Eye (tissue), 1 donor: ENCODE measurements at regions not wholly inside any gene's neighbourhood (a gene's known extent, or its start where the extent isn't known, plus 50 kb on each side); places are given as distances from the start of the nearest gene placed in this dataset.

Experiments
- DNase-seq: peaks from one replicate; pipeline ENCODE4 v3.0.0-alpha.2; 2015

GRCh38 chr7:109158246-109158645 is 588.6 kb downstream of the DNAJB9 start:
- peak; percentile 4 for DNase-seq

DNA sequence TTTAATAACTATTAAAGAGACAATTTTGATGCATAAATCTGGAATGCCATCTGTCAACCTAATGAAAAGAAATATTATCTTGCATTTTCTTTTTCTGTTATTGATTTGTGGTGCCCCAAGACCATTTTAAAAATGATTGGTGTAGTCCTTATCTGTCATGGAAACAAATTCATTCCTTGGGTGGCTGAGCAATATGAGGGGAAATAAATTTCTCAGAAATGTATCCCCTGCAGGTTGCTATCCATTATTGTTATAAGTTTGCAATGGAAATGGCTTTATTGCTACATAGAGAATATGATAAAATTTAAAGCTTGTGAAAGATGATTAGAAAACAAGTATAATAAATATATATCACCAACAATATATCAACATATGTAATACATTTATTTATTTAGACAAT is 607.0 kb downstream of the DNAJB9 start:
- DNase-seq = no peak

GRCh38 chr7:109178342-109178741 is 608.7 kb downstream of the DNAJB9 start:
- no peak for DNase-seq

- no peak for DNase-seq
Measured at GRCh38 chr7:109179601-109180000, 609.9 kb downstream of the DNAJB9 start.

DNA sequence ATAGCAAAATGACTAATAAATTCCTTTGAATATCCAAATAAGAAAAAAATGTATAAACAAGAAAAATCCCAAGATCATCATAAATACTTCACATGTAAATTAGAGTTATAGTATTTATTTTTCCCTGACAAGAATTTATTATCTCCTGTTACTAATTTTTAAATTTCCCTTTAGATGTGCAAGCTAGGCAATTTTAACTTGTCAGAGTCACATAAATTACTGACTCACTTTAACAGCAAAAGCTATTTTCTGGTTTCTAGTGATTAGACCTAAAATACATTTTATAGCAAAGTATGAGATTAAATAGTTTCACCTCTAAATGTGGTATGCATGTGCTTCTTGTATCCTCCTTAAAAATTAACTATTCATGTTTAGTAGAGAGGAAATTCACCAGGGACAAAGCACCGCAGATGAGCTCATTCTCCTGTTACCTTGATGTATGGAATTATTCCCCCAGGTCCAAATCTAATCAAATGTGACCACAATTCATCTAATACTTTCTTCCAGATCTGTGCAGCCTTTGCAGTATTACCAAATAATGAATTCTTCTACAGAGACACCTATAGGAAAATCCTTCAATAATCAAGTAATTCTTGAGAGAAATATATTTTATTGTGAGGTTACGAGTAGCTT is 621.2 kb downstream of the DNAJB9 start:
- no peak for DNase-seq

DNA sequence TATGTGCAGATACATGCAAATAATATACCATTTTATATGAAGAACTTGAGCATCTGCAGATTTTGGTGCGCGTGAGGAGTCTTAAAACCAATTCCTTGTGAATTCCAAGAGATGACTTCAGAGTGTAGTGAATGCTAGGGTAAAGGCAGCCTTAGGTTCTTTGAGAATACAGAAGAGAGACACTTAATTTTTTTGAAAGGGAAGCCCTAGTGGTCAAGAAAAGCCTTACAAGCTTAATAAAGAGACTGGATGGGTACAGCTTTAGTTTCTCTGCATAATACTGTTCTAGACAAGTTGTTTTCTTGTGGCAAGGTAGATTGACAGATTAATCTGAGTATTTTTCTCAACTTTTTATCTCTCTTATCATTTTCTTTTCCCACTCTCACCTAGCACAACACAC is 636.5 kb downstream of the DNAJB9 start:
- DNase-seq = no peak

GRCh38 chr7:109213081-109213480 is 643.4 kb downstream of the DNAJB9 start:
- no peak for DNase-seq

DNA sequence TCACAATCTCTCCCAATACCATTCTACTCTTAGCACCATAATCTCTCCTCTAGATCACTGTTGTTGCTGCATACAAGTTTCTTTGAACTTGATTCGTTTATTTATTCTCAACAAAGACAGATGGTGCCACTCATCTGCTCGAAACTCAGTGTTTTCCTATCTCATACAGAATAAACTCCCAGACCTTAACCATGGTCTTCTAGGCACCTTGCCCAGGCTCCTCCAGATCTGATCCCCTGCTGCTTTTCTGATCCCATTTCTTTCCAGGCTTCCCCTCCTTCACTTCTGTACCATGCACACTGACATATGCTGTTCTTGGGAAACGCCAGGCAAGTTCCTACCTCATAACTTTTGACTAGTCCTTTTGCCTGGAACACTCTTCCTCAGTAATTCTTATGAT is 645.7 kb downstream of the DNAJB9 start:
- no peak for DNase-seq

DNA sequence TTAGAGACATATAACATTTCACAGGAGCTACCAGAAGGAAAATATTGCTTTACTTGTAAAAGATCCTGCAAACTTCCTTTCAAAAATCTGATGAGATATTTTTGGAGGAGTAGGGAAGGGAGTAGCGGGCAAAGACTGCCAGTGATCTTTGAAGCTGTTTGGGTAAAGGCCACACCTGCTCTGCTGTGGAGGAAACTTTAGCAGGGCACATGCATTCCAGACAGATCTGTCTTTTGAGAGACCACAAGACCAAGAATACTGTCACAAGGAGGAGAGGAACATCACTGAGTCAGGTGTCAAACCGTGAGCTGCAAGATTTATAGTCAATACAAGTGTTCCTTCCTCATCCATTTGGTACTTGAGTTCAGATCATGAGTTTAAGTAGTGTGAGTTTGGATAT is 654.4 kb downstream of the DNAJB9 start:
- no peak for DNase-seq

GRCh38 chr7:109226699-109227098 is 657.0 kb downstream of the DNAJB9 start:
- DNase-seq = no peak

DNA sequence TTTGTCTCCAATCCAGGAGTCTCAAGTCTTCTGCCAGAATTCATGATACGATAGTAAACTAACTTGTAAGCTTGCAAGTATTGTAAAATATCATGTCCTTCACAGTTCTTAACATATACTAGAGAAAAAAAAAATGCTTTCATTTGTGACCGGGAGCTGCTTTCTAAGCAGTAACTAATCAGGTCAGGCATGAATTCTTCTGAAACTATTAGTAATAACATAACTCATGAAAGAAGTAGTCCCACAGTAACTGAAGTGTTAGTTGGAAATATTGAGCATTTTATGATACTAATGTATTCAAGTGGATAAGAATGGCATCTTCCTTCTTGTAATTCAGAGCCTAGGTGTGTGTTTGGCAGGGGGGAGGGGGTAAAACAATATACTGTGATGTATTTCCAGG is 665.6 kb downstream of the DNAJB9 start:
- no peak for DNase-seq

GRCh38 chr7:109246330-109247077 is 676.8 kb downstream of the DNAJB9 start:
- peak; percentile 37 for DNase-seq

DNA sequence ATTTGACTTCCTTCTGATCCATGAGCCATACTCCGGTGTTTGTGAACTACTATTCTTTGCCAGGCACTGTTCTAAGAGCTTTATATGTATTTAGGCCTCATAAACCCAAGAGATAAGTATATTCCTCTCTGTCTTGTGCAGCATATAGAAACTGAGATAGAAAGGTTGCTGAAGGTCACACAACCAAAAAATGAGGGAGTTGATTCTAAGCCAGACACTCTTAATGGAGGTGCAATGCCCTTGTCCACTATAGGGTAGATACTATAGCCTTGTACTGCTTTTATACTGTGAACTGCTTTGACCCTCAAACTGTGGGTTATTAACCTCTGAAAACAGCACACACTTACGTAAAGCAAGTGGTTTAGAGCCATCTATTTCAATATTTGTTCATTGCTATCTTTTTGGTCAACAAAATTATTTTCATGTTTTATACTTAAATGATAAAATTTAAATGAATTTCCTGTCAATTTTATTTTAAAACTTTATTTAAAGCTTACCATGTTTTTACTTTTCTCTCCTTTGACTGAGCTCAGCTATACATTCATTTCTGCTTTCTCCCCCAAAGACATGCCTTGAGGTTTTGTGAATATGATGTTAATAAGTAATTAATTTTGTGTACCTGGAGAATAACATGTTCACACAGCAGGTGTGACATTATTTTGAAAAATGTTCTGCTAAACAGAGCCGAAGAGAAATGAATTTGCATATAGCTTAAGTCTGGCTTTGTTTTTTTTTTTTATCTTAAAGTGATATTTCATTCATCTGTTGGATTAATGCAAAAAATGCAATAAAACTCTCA is 687.3 kb downstream of the DNAJB9 start:
- DNase-seq = no peak

- DNase-seq = no peak
Measured at GRCh38 chr7:109259151-109259550, 689.5 kb downstream of the DNAJB9 start.

- no peak for DNase-seq
Measured at GRCh38 chr7:109261781-109262180, 692.1 kb downstream of the DNAJB9 start.

DNA sequence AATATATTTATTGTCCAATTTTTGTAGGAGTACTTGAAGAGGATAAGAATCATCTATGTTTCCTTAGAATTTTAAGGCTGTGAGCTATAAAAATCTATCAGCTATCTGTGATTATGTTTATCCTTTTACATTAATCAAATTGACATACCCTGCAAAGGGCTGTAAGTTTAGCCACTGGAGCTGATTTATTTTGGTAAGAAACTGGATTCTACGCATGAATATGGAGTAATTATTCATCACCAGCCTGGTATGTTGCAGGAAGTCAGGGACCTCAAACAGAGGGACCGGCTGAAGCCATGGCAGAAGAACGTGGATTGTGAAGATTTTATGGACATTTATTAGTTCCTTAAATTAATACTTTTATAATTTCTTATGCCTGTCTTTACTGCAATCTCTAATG is 696.9 kb downstream of the DNAJB9 start:
- DNase-seq = no peak

GRCh38 chr7:109276348-109276747 is 706.7 kb downstream of the DNAJB9 start:
- no peak for DNase-seq

DNA sequence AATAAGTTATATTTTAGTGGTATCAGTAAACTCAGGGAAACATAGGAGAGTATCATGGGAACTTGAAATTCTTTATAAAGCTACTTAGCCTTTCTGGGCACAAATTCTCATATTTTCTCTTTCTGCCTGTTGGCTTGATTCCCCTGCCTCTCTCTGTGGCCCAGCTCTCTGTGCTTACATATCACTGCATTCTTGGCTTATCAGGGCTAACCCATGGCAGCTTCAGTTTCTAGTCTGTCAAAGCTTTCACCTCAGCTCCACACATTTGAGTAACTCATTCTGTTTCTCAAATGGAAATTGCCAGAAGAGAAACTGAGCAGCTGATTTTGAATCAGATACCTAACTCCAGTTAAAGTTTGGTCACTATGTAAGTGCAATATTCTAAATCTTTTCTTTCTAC is 713.1 kb downstream of the DNAJB9 start:
- no peak for DNase-seq

DNA sequence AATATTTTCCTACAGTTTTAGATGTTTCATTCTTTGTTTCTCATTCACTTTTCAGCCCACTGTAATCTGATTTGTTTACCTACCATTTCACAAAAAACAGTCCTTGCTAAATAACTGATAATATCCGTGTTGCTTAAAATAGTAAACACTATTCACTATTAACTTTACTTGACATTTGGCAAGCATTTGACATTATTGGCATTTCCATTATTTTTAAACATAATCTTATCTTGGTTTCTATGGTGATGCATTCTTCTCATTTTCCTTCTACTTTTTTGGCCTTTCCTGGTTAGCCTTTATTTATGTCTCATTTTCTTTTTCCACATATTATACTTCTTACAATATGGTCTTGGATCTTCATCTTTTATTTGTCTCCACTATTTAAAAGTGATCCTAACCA is 715.3 kb downstream of the DNAJB9 start:
- no peak for DNase-seq

GRCh38 chr7:109295158-109295557 is 725.5 kb downstream of the DNAJB9 start:
- DNase-seq = no peak

- no peak for DNase-seq
Measured at GRCh38 chr7:109308816-109309215, 739.1 kb downstream of the DNAJB9 start.

DNA sequence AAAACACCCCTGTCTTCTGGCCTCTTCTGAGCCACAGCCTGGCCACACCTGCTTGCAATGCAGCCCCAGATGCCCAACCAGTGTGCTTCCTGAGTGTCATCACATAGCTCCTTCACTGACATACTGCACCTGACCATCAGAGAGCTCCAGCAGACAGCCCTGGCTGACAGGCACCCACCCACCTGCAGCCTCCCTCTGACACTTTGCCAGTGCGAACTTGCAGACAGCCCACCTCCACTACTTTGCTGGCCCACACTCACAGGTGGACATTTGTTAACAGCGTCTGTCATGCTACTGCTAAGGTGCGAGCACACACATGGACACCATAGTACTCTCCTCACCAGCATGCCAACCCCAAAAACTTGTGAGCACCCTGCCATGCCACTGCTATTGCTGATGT is 740.1 kb downstream of the DNAJB9 start:
- no peak for DNase-seq

GRCh38 chr7:109318136-109318535 is 748.5 kb downstream of the DNAJB9 start:
- DNase-seq = no peak

- no peak for DNase-seq
Measured at GRCh38 chr7:109322833-109323232, 753.2 kb downstream of the DNAJB9 start.
